Gastrocnemius medialis (tissue), 4 donors: ENCODE measurements at regions not wholly inside any gene's neighbourhood (a gene's known extent, or its start where the extent isn't known, plus 50 kb on each side); places are given as distances from the start of the nearest gene placed in this dataset.
"Not testable (repeated sequence)": the region's sequence is repeated elsewhere in the genome, so short reads cannot be mapped to it uniquely, and the experiment has no call there.

Experiments used
- ATAC-seq, 2 donors: fragments of 150-250 bp; one replicate each; pipeline ENCODE4 v1.9.1; 2016
- DNase-seq, 2 donors: peaks; one replicate each; pipeline ENCODE4 v3.0.0-alpha.2; 2019
- H3K27ac ChIP-seq, 4 donors: fragments of 200-600 bp; sonication (generic); 1 replicate in 1 of 4; 2 replicates in 3 of 4; pipeline ENCODE4 v1.5.1; 2016 to 2018; ENCODE audit warnings: mild to moderate bottlenecking in 2 of 4, moderate library complexity in 1 of 4
- H3K27me3 ChIP-seq, 3 donors: fragments of 200-600 bp; sonication (generic) in 2 of 3; 1 replicate in 1 of 3; 2 replicates in 2 of 3; pipeline versions ENCODE4 v1.5.1 to v1.6.0; 2016 to 2019; ENCODE audit warnings: mild to moderate bottlenecking in 1 of 3, moderate library complexity in 1 of 3
- H3K36me3 ChIP-seq, 2 donors: fragments of 200-600 bp; sonication (generic) in 1 of 2; one replicate each; pipeline ENCODE4 v1.5.1; 2017 to 2018
- H3K4me1 ChIP-seq, 2 donors: fragments of 200-600 bp; sonication (generic) in 1 of 2; one replicate each; pipeline ENCODE4 v1.5.1; 2016 to 2017; ENCODE audit warnings: mild to moderate bottlenecking in 2 of 2
- H3K4me3 ChIP-seq, 4 donors: fragments of 200-600 bp; sonication (generic) in 3 of 4; 1 replicate in 1 of 4; 2 replicates in 3 of 4; pipeline ENCODE4 v1.5.1; 2016 to 2019; ENCODE audit warnings: mild to moderate bottlenecking in 2 of 4
- H3K9me3 ChIP-seq, 3 donors: fragments of 200-600 bp; sonication (generic) in 2 of 3; 1 replicate in 1 of 3; 2 replicates in 2 of 3; pipeline ENCODE4 v1.5.1; 2016 to 2019
- CTCF ChIP-seq, 5 experiments: fragments of 450-650 bp in 3 of 5; fragments of 200-600 bp in 2 of 5; sonication (generic) in 2 of 5; IDR thresholded peaks in 4 of 5; conservative IDR thresholded peaks in 1 of 5; 1 replicate in 4 of 5; 2 replicates in 1 of 5; pipeline ENCODE4 v1.5.1; 2016 to 2019; ENCODE audit warnings: antibody characterized with exemption in 5 of 5, mild to moderate bottlenecking in 3 of 5, moderate library complexity in 3 of 5
- POLR2A ChIP-seq, 2 donors: fragments of 450-650 bp; IDR thresholded peaks; one replicate each; pipeline ENCODE4 v1.6.1; 2017; ENCODE audit warnings: antibody characterized with exemption in 2 of 2, mild to moderate bottlenecking in 2 of 2, moderate library complexity in 2 of 2
- in situ Hi-C, 4 donors: fragments of 200-750 bp; cut with MboI; loops; one replicate each; pipeline versions ENCODE4 v1.15.0 to v1.8.0; 2017; ENCODE audit warnings: low sequenced_read_pairs in 4 of 4
- intact Hi-C: fragments of 100-400 bp; cut with DNase I; formaldehyde crosslinking; loops from one replicate; pipeline ENCODE4 v1.15.1; 2023; ENCODE audit warnings: low total_unique reads

GRCh38 chr9:117649126-117649525, 55.1 kb upstream of the TLR4 start:
- DNase-seq = no peak
- TF ChIP-seq CTCF (IDR thresholded peaks at IDR 0.05 in 4 of 5, conservative IDR thresholded peaks at IDR 0.05 in 1 of 5) = no peak
- TF ChIP-seq POLR2A (IDR thresholded peaks at IDR 0.05) = no peak
- intact Hi-C loops (loop anchor here (10.0 kb wide), 1 partner anchor 136 kb away; no protein-coding TSS in a partner anchor), in situ Hi-C loops (loop anchor here in 1 of 4 donors (25.0 kb wide), 1 partner anchor 1638 kb away; no protein-coding TSS in a partner anchor)
- Histone ChIP-seq H3K27ac (no peak overlapping the region), H3K9me3 (no peaks in the 10 kb centered on the region), H3K4me1 (peaks cover 0 to 3% of the 10 kb centered on the region in 2 donors), H3K27me3 (peaks cover 0 to under 1% (median 0%) of the 10 kb centered on the region in 3 donors), H3K36me3 (no peaks in the 10 kb centered on the region), H3K4me3 (no peak overlapping the region)
- ATAC-seq = no peak

- ATAC-seq = peak; percentile 39 to 44
- DNase-seq = no peak
- TF ChIP-seq CTCF (IDR thresholded peaks at IDR 0.05 in 4 of 5, conservative IDR thresholded peaks at IDR 0.05 in 1 of 5) = peak in 2 of 5 experiments; percentile 6 to 19
- no peak for TF ChIP-seq POLR2A (IDR thresholded peaks at IDR 0.05)
- H3K9me3 ChIP-seq = no peaks in the 10 kb centered on the region
- intact Hi-C loops (loop anchor here (10.0 kb wide), 1 partner anchor 140 kb away; no protein-coding TSS in a partner anchor), in situ Hi-C loops (loop anchor here in 1 of 4 donors (25.0 kb wide), 1 partner anchor 1642 kb away; no protein-coding TSS in a partner anchor)
- peak overlapping the region in 1 of 4 donors; percentile 24 for H3K27ac ChIP-seq
- H3K4me1 ChIP-seq = peaks cover 0 to 3% of the 10 kb centered on the region in 2 donors
- H3K36me3 ChIP-seq = no peaks in the 10 kb centered on the region
- peak overlapping the region; percentile 30 to 57 (median 38) for H3K4me3 ChIP-seq
- H3K27me3 ChIP-seq = peaks cover 0 to 17% (median 8%) of the 10 kb centered on the region in 3 donors
Measured at GRCh38 chr9:117644932-117645636, 59.1 kb upstream of the TLR4 start.

GRCh38 chr9:117644133-117644931, 59.9 kb upstream of the TLR4 start:
- H3K27ac ChIP-seq = peak overlapping the region in 1 of 4 donors; percentile 24
- H3K27me3 ChIP-seq = peaks cover 0 to 17% (median 8%) of the 10 kb centered on the region in 3 donors
- TF ChIP-seq POLR2A (IDR thresholded peaks at IDR 0.05) = no peak
- peak; percentile 77 to 91 (median 86) for TF ChIP-seq CTCF (IDR thresholded peaks at IDR 0.05 in 4 of 5, conservative IDR thresholded peaks at IDR 0.05 in 1 of 5)
- H3K4me3 ChIP-seq = peak overlapping the region; percentile 30 to 57 (median 38)
- ATAC-seq (peak; percentile 65 to 66), DNase-seq (peak; percentile 14 to 50)
- in situ Hi-C loops (loop anchor here in 1 of 4 donors (25.0 kb wide), 1 partner anchor 1643 kb away; no protein-coding TSS in a partner anchor), intact Hi-C loops (loop anchor here (10.0 kb wide), 1 partner anchor 140 kb away; no protein-coding TSS in a partner anchor)
- H3K4me1 ChIP-seq = peaks cover 0 to 3% of the 10 kb centered on the region in 2 donors
- no peaks in the 10 kb centered on the region for H3K36me3 ChIP-seq
- no peaks in the 10 kb centered on the region for H3K9me3 ChIP-seq

- intact Hi-C loops (loop anchor here (10.0 kb wide), 1 partner anchor 142 kb away; no protein-coding TSS in a partner anchor), in situ Hi-C loops (loop anchor here in 1 of 4 donors (25.0 kb wide), 1 partner anchor 1644 kb away; no protein-coding TSS in a partner anchor)
- TF ChIP-seq CTCF (IDR thresholded peaks at IDR 0.05 in 4 of 5, conservative IDR thresholded peaks at IDR 0.05 in 1 of 5) (no peak), POLR2A (IDR thresholded peaks at IDR 0.05) (no peak)
Measured at GRCh38 chr9:117643288-117643654, 60.9 kb upstream of the TLR4 start.

GRCh38 chr9:117642571-117643287, 61.5 kb upstream of the TLR4 start:
- intact Hi-C loops (loop anchor here (10.0 kb wide), 1 partner anchor 142 kb away; no protein-coding TSS in a partner anchor), in situ Hi-C loops (loop anchor here in 1 of 4 donors (25.0 kb wide), 1 partner anchor 1645 kb away; no protein-coding TSS in a partner anchor)
- DNase-seq, H3K9me3 ChIP-seq, H3K27ac ChIP-seq, ATAC-seq, H3K4me1 ChIP-seq, H3K36me3 ChIP-seq: not testable (repeated sequence)
- peaks cover 0 to 17% (median 8%) of the 10 kb centered on the region in 3 donors for H3K27me3 ChIP-seq
- H3K4me3 ChIP-seq = peak overlapping the region in 1 of 4 donors; percentile 10

More at GRCh38 chr9:117643288-117643654, 60.9 kb upstream of the TLR4 start:
- Histone ChIP-seq H3K4me1 (peaks cover 0 to 3% of the 10 kb centered on the region in 2 donors), H3K9me3 (no peaks in the 10 kb centered on the region), H3K27me3 (peaks cover 0 to 17% (median 8%) of the 10 kb centered on the region in 3 donors), H3K36me3 (no peaks in the 10 kb centered on the region), H3K4me3 (peak overlapping the region in 1 of 4 donors; percentile 10), H3K27ac (no peak overlapping the region)
- ATAC-seq = no peak
- DNase-seq = no peak
